Activated naive CD4-positive, alpha-beta T cell treated with anti-CD3 and anti-CD28 coated beads, Interleukin-2, amount 50 U/mL, for 16 hours (primary cell): ENCODE measurements at regions not wholly inside any gene's neighbourhood (a gene's known extent, or its start where the extent isn't known, plus 50 kb on each side); places are given as distances from the start of the nearest gene placed in this dataset.

Source experiments
- DNase-seq: peaks from one replicate; pipeline ENCODE4 v3.0.0-alpha.2; 2020

GRCh38 chr6:148128014-148128730 is 214.5 kb upstream of the SASH1 start:
- DNase-seq: no peak

DNA sequence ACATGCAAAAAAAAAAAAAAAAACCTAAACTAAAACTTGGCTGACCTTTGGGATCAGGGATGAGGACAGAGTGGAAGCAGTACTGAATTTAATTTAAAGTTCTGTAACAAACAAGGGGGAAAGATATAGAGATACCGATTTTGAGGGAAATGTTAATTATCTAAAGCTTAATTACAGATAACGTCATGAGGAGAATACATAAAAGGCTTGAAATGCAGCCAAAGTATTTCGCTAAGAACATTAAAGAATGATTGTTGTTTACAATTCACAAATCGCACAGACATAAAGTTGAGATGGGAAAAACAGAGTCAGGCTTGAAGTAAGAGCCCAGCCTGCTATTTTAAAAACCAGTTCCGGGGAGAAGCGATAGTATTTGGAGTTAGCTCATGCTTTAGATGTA is 208.0 kb upstream of the SASH1 start:
- DNase-seq: no peak

- no peak for DNase-seq
These were observed 206.1 kb upstream of the SASH1 start for GRCh38 chr6:148136586-148136985.

DNA sequence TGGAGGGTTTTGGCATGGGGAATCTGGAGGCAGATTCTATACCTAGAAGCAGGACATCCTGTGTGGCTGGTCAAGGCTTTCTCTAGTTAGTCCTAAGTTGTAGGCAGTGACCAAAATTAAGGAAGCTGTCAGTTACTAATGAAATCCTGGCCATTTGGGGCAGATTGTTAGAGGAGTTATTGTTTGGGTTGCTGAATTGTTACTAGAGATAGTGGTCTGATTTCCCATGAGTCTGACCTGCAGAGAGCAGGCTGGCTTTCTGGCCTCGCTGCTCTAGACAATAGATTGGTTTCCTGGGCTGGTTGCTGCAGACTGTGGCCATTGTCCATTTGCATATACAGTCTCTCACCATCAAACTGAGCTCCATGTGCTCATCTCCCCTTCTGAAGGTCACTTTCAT is 205.0 kb upstream of the SASH1 start:
- DNase-seq: no peak

DNA sequence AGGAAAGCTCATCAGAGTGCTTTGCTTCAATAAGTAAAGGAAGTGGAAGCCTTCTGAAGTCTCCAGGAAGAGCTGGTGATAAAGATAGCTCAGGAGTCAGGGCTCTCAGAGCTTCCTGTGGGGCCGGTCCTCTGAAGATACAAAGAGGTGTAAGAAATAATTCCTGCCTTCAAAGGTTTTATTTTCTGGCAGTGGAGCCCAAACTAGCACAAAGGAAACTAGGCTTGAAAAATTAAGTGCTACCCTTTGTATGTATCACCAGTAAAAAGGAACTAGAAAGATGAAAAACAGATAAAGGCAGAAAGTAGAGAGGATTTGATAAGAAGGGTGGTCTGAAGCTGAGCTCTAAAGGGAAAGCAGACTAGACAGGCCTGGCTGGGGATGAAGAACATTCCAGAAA is 204.1 kb upstream of the SASH1 start:
- DNase-seq: no peak

DNA sequence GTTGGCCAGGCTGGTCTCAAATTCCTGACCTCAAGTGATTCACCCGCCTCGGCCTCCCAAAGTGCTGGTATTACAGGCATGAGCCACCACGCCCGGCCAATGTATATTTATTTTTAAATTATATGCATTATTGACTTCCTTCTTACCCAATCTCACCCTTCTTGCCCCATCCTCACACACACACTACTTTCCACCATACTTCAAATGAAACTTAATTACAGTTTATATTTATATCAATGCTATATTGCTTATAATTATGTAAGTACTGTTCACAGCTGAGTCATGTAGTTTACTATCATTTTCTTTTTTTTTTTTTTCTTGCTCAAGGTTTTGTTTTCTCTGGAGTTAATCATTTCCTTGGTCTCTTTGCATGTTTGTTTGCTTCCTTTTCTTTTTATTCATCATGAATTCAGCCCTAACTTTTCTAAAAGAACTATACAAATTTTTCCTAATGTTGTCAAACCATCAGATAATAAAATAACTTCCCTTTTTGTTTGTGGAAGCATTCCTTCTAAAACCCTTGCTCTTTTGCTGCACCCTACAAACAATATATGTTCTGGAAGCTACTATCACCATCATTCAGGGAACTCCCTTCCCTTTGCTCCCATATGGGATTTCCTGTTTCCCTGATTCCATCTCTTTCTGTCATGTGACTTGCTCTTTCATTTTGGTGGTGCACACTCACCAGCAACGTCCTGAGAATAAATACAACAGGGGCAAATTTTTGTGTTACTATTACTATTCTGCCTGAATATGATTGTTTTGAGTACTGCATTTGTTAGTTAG is 201.7 kb upstream of the SASH1 start:
- no peak for DNase-seq

DNA sequence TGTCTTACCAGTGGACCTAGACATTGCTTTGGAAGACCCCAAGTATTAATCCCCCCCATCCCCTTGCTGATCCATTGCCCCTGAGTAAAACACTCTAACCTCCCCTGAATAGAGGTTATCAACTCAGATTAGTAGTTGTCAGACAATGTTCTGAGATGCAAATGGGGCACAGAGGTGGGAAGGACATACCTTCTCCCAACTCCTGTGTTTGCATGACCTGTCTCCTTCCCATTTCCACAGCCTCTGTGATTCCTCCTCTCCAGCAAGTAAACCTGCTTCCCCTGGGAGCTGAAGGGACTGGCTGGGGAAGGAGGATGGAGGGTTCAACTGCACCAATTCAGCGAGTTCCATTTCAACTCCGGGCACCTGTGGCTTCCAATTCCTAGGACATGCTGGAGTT is 199.8 kb upstream of the SASH1 start:
- no peak for DNase-seq

GRCh38 chr6:148143771-148144170 is 198.9 kb upstream of the SASH1 start:
- no peak for DNase-seq

- DNase-seq: peak; percentile 58
These were observed 197.6 kb upstream of the SASH1 start for GRCh38 chr6:148144917-148145521.

DNA sequence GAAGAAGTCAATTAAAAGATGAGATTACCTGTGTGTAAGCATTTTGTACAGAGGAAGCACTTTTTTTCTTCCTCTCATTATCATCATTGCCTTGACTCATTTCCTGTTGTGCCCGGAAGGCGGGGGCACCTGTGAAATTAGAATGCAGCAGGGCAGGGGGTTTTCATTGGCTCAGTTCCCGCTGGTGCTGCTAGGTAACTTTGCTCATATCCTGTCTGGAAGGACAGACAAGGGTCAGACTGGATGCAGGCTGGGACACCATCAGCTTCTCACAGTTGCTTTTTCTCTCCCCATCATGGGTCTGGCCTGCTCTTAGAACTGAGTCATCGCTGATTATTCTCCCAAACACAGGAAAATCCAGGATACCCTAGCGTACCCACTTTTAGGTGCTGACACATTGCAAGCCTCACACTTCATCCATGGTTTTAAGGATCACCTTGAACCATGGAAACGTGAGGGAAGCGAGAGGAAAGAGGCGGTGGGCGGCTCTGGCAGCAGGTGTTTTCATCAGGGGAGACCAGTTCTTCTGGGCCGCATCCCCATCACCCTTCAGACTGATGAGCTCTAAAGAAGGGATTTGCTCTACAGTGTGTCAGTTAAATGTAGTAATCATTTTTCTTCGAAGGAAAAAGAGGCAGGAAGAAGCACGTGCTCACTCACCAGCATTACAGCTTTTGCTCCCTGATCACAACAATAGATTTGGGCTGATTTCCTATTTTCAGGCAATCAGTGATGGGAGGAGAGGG is 195.7 kb upstream of the SASH1 start:
- peak; percentile 61 for DNase-seq

DNA sequence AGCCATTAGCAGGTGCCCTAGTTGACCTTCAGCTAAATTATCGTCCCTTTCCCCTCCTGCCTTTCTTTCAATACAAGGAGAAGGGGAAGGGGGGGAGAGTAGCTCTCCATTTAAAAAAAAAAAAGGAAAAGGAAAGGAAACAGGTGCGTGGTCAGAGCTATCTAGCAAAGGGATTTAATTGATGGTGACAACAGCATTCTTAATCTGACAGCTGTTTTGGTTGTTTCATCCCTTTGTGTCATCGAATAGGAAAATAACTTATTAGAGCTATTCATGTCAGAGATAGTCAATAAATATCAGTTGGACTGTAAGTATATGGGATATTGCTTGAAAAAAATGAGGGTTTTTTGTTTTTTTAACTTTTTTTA is 195.2 kb upstream of the SASH1 start:
- DNase-seq: no peak

DNA sequence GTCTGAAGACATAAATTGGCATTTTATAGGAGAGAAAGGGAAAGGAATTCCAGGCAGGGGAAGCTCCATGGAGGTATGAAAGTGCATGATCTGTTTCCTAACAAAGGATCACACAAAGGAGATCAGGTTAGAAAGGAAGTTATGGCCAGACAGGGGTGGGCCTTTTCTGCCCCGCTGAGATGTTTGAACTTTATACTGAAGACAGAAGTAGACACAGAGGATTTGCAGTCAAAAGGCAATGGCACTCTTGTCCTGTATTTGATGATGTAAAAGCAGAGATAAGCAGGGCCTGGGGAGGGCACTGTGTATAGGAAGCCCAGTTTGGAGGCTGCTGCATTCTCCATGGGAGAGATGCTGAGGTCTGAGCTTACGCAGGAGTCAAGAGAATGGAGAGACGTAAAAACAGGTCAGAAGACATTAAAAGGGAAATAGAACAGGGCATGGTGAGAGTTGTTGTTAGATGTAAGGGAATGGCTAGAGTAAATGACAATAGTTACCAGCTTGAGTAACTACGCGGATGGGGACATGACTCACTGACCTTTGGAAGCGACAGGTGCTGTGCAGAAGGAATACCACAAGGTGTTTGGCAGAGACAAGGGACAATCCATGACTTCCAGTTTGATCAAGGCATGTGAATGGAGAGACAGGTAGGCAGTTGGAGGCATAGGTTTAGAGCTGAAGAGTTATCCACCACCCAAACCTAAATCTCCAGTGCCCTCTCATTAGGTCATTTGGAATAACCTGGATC is 190.6 kb upstream of the SASH1 start:
- DNase-seq: no peak

DNA sequence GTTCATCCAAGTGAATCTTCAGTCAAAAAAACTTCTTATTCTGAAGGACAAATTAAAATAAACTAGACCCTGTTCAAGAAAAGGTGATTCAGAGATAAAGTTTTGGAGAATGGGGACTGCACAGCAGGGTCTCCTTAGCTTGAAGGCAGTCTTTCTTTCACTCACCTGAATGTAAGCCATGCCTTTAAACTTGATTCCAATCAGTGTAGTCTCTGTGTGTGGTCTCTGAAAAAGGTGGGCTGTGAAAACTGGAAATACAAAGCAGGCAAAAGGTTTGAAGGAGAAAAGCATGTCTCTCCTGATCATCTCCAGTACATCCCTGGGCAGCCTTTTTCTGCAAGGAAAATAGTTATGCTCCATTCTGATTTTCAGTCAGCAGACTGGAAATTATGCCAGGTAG is 188.0 kb upstream of the SASH1 start:
- DNase-seq: no peak

DNA sequence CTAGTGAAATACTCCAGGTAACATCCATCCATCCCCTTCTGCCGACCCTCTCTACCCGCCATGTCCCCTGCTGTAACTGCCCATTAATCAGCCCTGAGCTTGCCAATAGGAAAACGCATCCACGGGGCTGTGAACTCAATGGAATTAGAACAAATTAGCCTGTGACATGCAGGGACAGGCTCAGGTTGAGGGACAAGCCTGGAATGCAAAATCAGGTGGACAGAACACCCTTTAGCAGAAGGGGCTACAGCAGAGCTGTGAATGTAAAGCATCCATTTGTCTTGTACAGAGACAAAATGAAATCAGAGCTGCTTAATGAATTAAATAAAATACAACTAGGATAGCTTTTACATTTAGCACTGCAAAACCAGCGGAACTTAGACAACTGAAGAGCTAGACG is 187.3 kb upstream of the SASH1 start:
- no peak for DNase-seq

DNA sequence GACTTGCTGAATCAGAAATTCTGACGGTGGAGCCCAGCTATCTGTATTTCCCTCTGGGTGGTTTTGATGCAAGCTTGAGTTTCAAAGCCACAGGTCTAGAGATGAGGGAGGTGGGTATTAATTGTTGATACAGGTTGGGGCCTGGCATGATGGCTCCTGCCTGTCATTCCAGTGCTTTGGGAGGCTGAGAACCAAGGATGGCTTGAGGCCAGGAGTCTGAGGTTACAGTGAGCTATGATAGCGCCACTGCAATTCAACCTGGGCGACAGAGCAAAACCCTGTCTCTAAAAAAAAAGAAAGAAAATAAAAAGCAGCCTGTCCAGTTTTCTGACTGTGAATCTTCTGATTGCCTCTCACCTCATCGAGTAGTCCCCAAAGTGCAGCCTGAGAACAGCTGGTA is 184.8 kb upstream of the SASH1 start:
- DNase-seq: no peak

DNA sequence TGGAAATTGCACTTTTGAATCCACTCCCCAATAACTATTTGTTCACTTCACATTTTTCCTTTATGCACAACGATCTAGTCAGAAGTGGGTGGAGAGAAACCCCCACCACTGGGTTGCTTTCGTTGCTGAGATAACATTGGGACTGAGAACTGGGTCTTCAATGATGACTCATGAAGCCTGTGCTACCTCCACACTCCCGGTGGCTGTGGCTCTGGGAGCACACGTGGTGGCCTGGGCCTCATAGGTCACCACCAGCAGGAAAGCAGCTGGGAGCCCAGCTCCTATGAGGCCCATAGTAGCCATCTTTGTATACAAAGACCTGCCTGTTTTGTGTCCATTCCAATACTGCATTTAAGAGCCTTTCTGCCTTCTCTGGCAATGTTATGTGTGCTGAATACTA is 178.0 kb upstream of the SASH1 start:
- DNase-seq: no peak

DNA sequence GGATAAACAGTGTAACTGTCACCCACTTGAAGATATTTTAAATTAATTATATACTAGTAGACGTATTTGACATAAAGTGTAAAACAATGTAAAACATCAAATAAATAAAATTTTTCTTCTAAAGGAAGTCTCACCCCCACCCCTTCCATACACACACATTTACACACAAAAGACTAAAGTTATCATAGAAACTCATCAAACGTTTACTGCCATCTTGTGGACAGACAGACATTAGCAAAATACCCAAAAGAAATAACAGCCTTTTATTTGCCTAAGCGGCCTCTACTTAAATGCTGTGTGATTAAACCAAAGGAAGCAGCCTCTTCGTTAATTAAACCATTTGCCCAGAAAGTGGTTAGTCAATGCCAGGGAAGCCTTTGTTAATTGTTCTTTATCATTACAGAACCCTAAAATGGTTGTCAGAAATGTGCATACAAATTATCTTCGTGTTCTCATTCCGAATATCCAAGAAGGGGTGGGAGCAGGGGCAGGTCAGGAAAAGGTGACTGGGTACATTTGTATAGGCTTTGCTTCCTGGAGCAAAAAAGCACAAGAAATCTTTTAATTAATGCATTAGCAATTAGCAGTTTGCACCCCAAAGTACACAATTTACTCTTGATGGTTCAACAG is 176.2 kb upstream of the SASH1 start:
- DNase-seq: no peak

- no peak for DNase-seq
These were observed 172.9 kb upstream of the SASH1 start for GRCh38 chr6:148169706-148170105.

DNA sequence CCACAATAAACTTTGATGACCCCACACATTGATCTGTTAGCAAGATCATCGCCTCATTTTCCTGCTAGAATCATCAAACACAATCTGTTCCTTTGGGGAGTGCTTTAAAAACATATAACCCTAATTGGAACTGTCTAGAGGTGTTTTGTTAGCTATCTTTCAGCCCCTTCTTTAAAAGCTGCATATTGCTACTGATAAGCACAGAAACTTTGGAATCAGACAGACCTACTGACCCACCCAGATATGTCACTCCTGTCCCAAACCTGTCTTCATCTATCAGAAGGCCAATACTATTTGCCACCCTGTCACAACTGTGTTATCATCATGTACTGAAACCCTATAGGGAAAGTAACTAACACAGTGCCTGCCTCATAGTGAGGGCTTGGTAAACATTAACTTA is 172.4 kb upstream of the SASH1 start:
- no peak for DNase-seq

DNA sequence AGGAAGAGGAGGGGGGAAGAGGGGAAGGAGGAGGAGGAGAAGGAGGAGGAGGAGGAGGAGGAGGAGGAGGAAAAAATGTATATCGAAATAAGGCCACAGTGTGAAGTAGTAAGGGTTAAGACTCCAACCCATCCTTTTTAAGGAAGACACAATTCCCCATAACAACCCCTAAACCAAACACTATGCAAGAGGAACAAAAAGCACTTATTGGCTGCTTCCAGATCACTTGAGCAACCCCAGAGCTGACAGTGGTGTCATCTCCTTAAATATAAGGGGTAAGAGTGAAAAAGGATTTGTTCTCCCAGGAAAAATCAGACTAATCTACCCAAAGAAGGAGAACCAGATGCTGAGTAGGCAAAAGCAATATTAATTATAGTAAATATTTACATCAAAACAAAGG is 169.1 kb upstream of the SASH1 start:
- no peak for DNase-seq

DNA sequence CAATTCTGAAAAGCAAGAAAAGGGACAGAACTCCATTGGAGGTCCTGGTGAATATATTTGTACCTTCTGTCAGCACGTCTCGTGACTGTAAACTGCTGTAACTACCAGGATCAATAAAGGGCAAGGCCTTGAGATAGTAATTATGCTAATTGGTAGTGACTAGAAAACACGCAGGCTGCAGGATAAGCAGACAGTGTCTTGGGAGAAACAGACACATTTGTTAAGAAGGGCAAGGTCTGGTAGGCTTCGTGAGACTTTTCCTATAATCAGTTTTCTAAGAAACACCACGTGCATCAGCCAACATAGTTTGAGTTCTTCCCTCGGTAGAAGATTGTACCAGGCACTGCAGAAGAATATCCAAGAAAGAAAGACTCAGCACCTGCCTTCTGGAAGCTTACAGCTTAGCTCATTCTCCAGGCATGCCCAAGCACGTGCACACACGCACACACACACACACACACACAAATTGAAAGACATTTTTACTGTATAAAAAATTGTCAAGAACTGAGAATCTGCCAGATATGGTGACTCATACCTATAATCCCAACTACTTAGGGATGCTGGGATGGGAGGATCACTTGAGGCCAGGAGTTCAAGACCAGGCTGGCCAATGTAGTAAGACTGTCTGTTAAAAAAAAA is 167.0 kb upstream of the SASH1 start:
- no peak for DNase-seq
